GM12865 (cell line): ENCODE measurements at regions not wholly inside any gene's neighbourhood (a gene's known extent, or its start where the extent isn't known, plus 50 kb on each side); places are given as distances from the start of the nearest gene placed in this dataset.

Source experiments
- DNase-seq: peaks from one replicate; pipeline ENCODE4 v3.0.0; 2010; ENCODE audit warnings: low read depth
- H3K4me3 ChIP-seq: 2 replicates; pipeline ENCODE4 v1.5.1; 2011; ENCODE audit warnings: mild to moderate bottlenecking, low read depth, low read length, control low read depth
- TF ChIP-seq, protein P1 (sequence below): IDR thresholded peaks from 2 replicates; pipeline ENCODE4 v1.5.1; 2011; ENCODE audit warnings: low read length, control low read depth, low read depth, inconsistent platforms; ENCODE audit not compliant: insufficient read depth; ENCODE audit errors: missing control alignments

DNA sequence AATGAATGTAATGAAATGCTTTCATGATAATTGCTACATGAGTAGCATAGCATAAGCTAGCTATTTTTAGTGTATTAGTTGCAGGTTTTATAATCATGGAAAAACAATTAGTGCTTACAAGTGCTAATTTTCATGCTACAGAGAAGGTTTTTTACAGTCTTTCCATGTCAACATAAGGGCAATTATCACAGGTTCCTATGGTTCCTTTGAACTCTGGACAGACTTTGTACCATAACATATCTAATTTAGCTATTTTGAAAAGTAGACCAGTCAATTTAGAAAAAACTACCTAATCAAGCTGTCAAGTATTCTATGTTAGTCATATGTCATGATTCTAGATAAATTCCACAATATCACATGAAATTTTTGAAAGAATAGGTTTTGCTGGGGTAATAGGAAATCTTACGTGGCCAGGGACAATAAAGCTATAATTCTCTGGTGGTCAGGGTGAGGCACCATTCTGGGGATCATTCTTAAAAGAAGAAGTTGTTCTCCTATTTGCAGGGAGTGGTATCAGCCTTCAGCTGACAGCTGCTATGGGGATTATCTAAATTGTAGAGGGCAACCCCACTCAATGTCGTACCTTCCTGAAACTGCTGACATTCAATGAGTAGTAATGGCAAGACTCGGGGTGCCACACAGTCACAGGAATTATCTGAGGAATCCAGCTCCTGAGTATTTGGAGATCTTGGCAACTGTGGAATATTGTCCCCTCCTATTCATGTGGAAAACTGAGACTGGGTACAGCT lies 724.0 kb upstream of the LINC00305 start:
- no peak for DNase-seq
- no peak overlapping the region for H3K4me3 ChIP-seq
- TF ChIP-seq, protein P1, sequence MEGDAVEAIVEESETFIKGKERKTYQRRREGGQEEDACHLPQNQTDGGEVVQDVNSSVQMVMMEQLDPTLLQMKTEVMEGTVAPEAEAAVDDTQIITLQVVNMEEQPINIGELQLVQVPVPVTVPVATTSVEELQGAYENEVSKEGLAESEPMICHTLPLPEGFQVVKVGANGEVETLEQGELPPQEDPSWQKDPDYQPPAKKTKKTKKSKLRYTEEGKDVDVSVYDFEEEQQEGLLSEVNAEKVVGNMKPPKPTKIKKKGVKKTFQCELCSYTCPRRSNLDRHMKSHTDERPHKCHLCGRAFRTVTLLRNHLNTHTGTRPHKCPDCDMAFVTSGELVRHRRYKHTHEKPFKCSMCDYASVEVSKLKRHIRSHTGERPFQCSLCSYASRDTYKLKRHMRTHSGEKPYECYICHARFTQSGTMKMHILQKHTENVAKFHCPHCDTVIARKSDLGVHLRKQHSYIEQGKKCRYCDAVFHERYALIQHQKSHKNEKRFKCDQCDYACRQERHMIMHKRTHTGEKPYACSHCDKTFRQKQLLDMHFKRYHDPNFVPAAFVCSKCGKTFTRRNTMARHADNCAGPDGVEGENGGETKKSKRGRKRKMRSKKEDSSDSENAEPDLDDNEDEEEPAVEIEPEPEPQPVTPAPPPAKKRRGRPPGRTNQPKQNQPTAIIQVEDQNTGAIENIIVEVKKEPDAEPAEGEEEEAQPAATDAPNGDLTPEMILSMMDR, result no peak

DNA sequence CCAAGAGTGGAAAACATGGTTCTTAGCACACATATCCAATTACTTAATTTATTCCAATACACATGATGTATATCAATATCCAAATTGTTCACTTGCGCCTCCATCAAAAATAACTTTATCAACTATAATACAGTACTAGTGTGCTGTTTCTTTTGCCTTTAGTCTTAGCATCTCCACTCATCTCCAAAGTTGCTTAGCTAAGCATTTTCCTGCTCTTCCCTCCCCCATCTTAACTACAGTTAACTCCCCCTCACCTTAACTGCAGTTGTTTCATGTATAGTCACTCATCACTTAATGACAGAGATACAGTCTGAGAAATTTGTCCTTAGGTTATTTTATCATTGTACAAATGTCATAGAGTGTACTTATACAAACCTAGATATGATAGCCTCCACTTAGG lies 705.2 kb upstream of the LINC00305 start:
- H3K4me3 ChIP-seq, result no peak overlapping the region
- DNase-seq, result no peak
- TF ChIP-seq, protein P1, result no peak

DNA sequence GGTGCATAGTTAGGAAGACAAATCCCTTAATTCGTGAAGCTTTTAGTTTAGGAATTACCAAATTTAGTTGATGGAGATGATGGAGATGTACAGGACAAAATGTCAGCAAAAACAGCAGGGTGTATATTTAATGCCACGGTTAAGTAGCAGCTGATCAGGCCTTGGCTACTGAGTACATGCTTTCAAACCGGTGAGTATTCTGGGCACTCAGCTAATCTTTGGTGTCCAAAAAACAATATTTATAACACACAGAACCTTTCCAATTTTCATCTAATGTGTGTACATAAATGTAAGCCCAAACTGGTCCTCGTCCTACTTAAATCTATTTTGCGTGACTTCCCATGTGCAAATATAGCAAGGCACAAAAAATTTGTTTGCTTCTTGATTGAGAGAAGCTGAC lies 703.4 kb upstream of the LINC00305 start:
- DNase-seq, result no peak
- no peak overlapping the region for H3K4me3 ChIP-seq
- TF ChIP-seq, protein P1, result no peak

GRCh38 chr18:64851726-64852125 lies 702.8 kb upstream of the LINC00305 start:
- TF ChIP-seq, protein P1, result no peak
- H3K4me3 ChIP-seq, result no peak overlapping the region
- no peak for DNase-seq

GRCh38 chr18:64850791-64851190 lies 701.9 kb upstream of the LINC00305 start:
- TF ChIP-seq, protein P1, result no peak
- no peak overlapping the region for H3K4me3 ChIP-seq
- no peak for DNase-seq

DNA sequence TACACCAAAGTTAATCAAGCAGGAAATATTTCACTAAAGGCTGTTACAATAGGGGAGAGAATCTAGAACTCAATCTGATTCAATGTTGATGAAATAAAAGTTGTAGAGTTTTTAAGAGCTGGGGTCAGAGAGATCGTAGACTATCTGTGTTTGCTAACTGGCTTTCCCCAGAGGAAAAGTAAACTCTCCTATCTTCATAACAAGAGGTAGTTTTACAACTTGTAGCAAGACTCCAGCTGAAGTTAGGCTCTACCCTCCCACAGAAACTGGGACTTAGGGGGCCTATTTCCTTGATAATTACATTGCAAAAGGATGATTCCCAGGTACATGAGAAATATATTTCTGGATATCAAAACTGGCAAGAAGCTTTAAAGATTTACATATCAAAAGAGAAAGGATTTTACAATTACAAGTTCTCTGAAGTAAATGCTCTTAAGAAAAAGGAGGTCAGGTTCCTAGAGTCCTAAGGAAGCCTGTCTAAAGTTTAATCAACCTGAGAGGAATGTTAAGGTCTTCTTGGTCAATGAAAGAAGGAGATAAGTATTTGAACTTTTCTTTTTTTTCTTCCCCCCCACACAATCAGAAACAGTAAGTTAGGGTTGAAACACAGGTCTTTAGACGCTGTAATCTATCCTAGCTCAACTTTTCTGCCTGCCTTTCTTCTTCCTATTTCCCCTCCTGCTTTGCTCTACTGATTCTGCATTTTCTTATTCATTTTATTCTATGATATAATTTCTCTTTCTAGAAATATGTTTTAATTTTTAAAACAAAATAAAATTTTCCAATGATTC lies 692.2 kb upstream of the LINC00305 start:
- H3K4me3 ChIP-seq, result no peak overlapping the region
- DNase-seq, result no peak
- TF ChIP-seq, protein P1, result no peak

GRCh38 chr18:64810354-64810753 lies 661.5 kb upstream of the LINC00305 start:
- no peak overlapping the region for H3K4me3 ChIP-seq
- DNase-seq, result no peak
- TF ChIP-seq, protein P1, result no peak
